DND-41 (cell line): ENCODE measurements at regions not wholly inside any gene's neighbourhood (a gene's known extent, or its start where the extent isn't known, plus 50 kb on each side); places are given as distances from the start of the nearest gene placed in this dataset.

Experiments
- CTCF ChIP-seq: IDR thresholded peaks from 2 replicates; pipeline ENCODE4 v1.5.1; 2012; ENCODE audit warnings: borderline replicate concordance, low read length, moderate library complexity, mild to moderate bottlenecking; ENCODE audit not compliant: poor library complexity, severe bottlenecking; ENCODE audit errors: extremely low read depth
- EZH2 ChIP-seq: IDR thresholded peaks from 3 replicates; pipeline ENCODE4 v1.6.1; 2012; ENCODE audit warnings: borderline replicate concordance, low read depth, mild to moderate bottlenecking, moderate library complexity, low read length, inconsistent platforms; ENCODE audit not compliant: severe bottlenecking

- no peak for TF ChIP-seq EZH2
- peak; percentile 62 for TF ChIP-seq CTCF
These were observed 188.5 kb downstream of the ALX1 start for GRCh38 chr12:85468356-85469157.
